Lower lobe of right lung (tissue), 2 donors: ENCODE measurements at regions not wholly inside any gene's neighbourhood (a gene's known extent, or its start where the extent isn't known, plus 50 kb on each side); places are given as distances from the start of the nearest gene placed in this dataset.

ENCODE experiments used
- ATAC-seq, 2 donors: fragments of 200-7000 bp; cut with Tn5 transposase; one replicate each; pipeline ENCODE4 v1.9.1; 2020 to 2022; ENCODE audit warnings: mild to moderate bottlenecking in 2 of 2, moderate library complexity in 2 of 2
- DNase-seq: peaks from one replicate; pipeline ENCODE4 v3.0.0-alpha.2; 2020
- H3K27ac ChIP-seq: fragments of 200-600 bp; one replicate; pipeline ENCODE4 v1.8.0; 2022
- H3K27me3 ChIP-seq: fragments of 200-600 bp; one replicate; pipeline ENCODE4 v1.8.0; 2022; ENCODE audit warnings: low read depth
- H3K36me3 ChIP-seq: fragments of 200-600 bp; one replicate; pipeline ENCODE4 v1.8.0; 2022; ENCODE audit warnings: mild to moderate bottlenecking
- H3K4me1 ChIP-seq: fragments of 200-600 bp; one replicate; pipeline ENCODE4 v1.8.0; 2022
- H3K4me3 ChIP-seq: fragments of 200-600 bp; one replicate; pipeline ENCODE4 v1.8.0; 2022; ENCODE audit warnings: mild to moderate bottlenecking
- H3K9me3 ChIP-seq: fragments of 200-600 bp; one replicate; pipeline ENCODE4 v1.8.0; 2022
- intact Hi-C: fragments of 100-400 bp; cut with DNase I; formaldehyde crosslinking; loops from one replicate; pipeline ENCODE4 v1.11.0; 2022
- TF ChIP-seq, protein P1 (sequence below): fragments of 200-600 bp; IDR thresholded peaks from one replicate; pipeline ENCODE4 v1.8.0; 2022; ENCODE audit warnings: antibody characterized with exemption, mild to moderate bottlenecking
- donor health status: DM: no; HTN: yes; CAD: no; lungs with severe emphysema.

- no peaks in the 10 kb centered on the region for H3K4me1 ChIP-seq
- TF ChIP-seq, protein P1, sequence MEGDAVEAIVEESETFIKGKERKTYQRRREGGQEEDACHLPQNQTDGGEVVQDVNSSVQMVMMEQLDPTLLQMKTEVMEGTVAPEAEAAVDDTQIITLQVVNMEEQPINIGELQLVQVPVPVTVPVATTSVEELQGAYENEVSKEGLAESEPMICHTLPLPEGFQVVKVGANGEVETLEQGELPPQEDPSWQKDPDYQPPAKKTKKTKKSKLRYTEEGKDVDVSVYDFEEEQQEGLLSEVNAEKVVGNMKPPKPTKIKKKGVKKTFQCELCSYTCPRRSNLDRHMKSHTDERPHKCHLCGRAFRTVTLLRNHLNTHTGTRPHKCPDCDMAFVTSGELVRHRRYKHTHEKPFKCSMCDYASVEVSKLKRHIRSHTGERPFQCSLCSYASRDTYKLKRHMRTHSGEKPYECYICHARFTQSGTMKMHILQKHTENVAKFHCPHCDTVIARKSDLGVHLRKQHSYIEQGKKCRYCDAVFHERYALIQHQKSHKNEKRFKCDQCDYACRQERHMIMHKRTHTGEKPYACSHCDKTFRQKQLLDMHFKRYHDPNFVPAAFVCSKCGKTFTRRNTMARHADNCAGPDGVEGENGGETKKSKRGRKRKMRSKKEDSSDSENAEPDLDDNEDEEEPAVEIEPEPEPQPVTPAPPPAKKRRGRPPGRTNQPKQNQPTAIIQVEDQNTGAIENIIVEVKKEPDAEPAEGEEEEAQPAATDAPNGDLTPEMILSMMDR = no peak
- H3K36me3 ChIP-seq = no peaks in the 10 kb centered on the region
- H3K4me3 ChIP-seq = no peak overlapping the region
- DNase-seq (no peak), ATAC-seq (no peak)
- H3K27me3 ChIP-seq = no peaks in the 10 kb centered on the region
- intact Hi-C loops = no loop called here
- H3K27ac ChIP-seq = no peak overlapping the region
- H3K9me3 ChIP-seq = no peaks in the 10 kb centered on the region
Measured at GRCh38 chr1:222015686-222016085, 273.8 kb upstream of the DUSP10 start.

GRCh38 chr1:222014001-222014400 is 272.1 kb upstream of the DUSP10 start:
- intact Hi-C loops = no loop called here

GRCh38 chr1:222012816-222013215 is 270.9 kb upstream of the DUSP10 start:
- Histone ChIP-seq H3K9me3 (no peaks in the 10 kb centered on the region), H3K27ac (no peak overlapping the region), H3K4me3 (no peak overlapping the region), H3K4me1 (no peaks in the 10 kb centered on the region), H3K36me3 (no peaks in the 10 kb centered on the region), H3K27me3 (no peaks in the 10 kb centered on the region)
- intact Hi-C loops = no loop called here
- TF ChIP-seq, protein P1 = no peak
- DNase-seq = no peak
- ATAC-seq = no peak

More at GRCh38 chr1:222014001-222014400, 272.1 kb upstream of the DUSP10 start:
- Histone ChIP-seq H3K9me3 (no peaks in the 10 kb centered on the region), H3K27me3 (no peaks in the 10 kb centered on the region), H3K4me1 (no peaks in the 10 kb centered on the region), H3K36me3 (no peaks in the 10 kb centered on the region), H3K27ac (no peak overlapping the region), H3K4me3 (no peak overlapping the region)
- TF ChIP-seq, protein P1 = no peak
- ATAC-seq = no peak
- no peak for DNase-seq

- no peak overlapping the region for H3K4me3 ChIP-seq
- ATAC-seq (peak in 1 of 2 donors; percentile 18), DNase-seq (no peak)
- no peaks in the 10 kb centered on the region for H3K4me1 ChIP-seq
- H3K27me3 ChIP-seq = no peaks in the 10 kb centered on the region
- no peak overlapping the region for H3K27ac ChIP-seq
- H3K9me3 ChIP-seq = no peaks in the 10 kb centered on the region
- intact Hi-C loops = no loop called here
- TF ChIP-seq, protein P1 = no peak
- H3K36me3 ChIP-seq = no peaks in the 10 kb centered on the region
Measured at GRCh38 chr1:222010306-222010705, 268.4 kb upstream of the DUSP10 start.

- DNase-seq (no peak), ATAC-seq (peak; percentile 58 to 80)
- Histone ChIP-seq H3K4me3 (no peak overlapping the region), H3K36me3 (no peaks in the 10 kb centered on the region), H3K27me3 (no peaks in the 10 kb centered on the region), H3K9me3 (no peaks in the 10 kb centered on the region), H3K4me1 (no peaks in the 10 kb centered on the region), H3K27ac (no peak overlapping the region)
- intact Hi-C loops = no loop called here
- TF ChIP-seq, protein P1 = peak; percentile 38
Measured at GRCh38 chr1:222009105-222009730, 267.3 kb upstream of the DUSP10 start.
